Adipocyte (in vitro differentiated cells): ENCODE measurements at regions not wholly inside any gene's neighbourhood (a gene's known extent, or its start where the extent isn't known, plus 50 kb on each side); places are given as distances from the start of the nearest gene placed in this dataset.

Source experiments
- DNase-seq: peaks from one replicate; pipeline ENCODE4 v3.0.0-alpha.2; 2015; ENCODE audit warnings: low read depth
- H3K27me3 ChIP-seq: replicated peaks from 2 replicates; pipeline ENCODE4 v1.7.0; 2013; ENCODE audit warnings: mild to moderate bottlenecking, low read length, moderate library complexity; ENCODE audit not compliant: control insufficient read depth, insufficient read depth
- H3K36me3 ChIP-seq: 2 replicates; pipeline ENCODE4 v1.7.0; 2013; ENCODE audit warnings: low read length, mild to moderate bottlenecking, moderate library complexity; ENCODE audit not compliant: control insufficient read depth, insufficient read depth, severe bottlenecking
- H3K4me1 ChIP-seq: 2 replicates; pipeline ENCODE4 v1.7.0; 2013; ENCODE audit warnings: mild to moderate bottlenecking, low read length, moderate library complexity; ENCODE audit not compliant: control insufficient read depth, insufficient read depth
- H3K4me3 ChIP-seq: 2 replicates; pipeline ENCODE4 v1.7.0; 2013; ENCODE audit warnings: mild to moderate bottlenecking, low read length, moderate library complexity
- H3K9ac ChIP-seq: 2 replicates; pipeline ENCODE4 v1.7.0; 2013; ENCODE audit warnings: mild to moderate bottlenecking, low read length, moderate library complexity
- H3K9me3 ChIP-seq: 2 replicates; pipeline ENCODE4 v1.7.0; 2013; ENCODE audit warnings: mild to moderate bottlenecking, low read length, moderate library complexity; ENCODE audit not compliant: control insufficient read depth

- peaks cover 16% of the 10 kb centered on the region for H3K9me3 ChIP-seq
- no peaks in the 10 kb centered on the region for H3K4me1 ChIP-seq
- no peak for DNase-seq
- H3K9ac ChIP-seq = no peak overlapping the region
- no peak overlapping the region for H3K4me3 ChIP-seq
- H3K36me3 ChIP-seq = no peaks in the 10 kb centered on the region
- H3K27me3 ChIP-seq = peaks cover 6% of the 10 kb centered on the region
These were observed 114.3 kb downstream of the RBFOX3 start for GRCh38 chr17:79496422-79497005.

DNA sequence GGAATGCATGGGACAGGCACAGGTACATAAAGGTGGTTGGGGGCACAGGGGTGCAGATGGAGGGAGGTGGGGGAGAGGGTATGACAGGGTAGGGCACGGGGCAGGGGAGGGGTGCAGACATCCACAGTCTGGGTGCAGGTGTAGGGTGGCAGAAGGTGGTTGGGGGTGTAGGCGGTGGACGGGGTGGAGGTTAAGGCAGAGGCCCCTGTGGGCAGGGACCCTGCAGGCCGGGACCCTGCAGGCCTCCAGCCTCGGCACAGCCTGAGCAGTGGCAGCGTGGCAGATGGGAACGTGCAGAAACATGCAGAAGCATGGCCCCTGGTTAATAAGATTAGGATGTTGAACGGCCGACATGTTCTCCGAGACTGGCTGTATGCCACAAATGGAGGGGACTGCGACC lies 115.2 kb downstream of the RBFOX3 start:
- H3K4me1 ChIP-seq = no peaks in the 10 kb centered on the region

GRCh38 chr17:79491006-79491405 lies 119.8 kb downstream of the RBFOX3 start:
- no peaks in the 10 kb centered on the region for H3K4me1 ChIP-seq
- no peak for DNase-seq
- H3K36me3 ChIP-seq = no peaks in the 10 kb centered on the region
- H3K9ac ChIP-seq = no peak overlapping the region
- peaks cover 16% of the 10 kb centered on the region for H3K9me3 ChIP-seq
- peaks cover 14% of the 10 kb centered on the region for H3K27me3 ChIP-seq
- no peak overlapping the region for H3K4me3 ChIP-seq

More for the DNA sequence above, 115.2 kb downstream of the RBFOX3 start:
- no peak for DNase-seq
- no peaks in the 10 kb centered on the region for H3K36me3 ChIP-seq
- H3K9me3 ChIP-seq = peaks cover 16% of the 10 kb centered on the region
- H3K27me3 ChIP-seq = peaks cover 6% of the 10 kb centered on the region
- H3K9ac ChIP-seq = no peak overlapping the region
- no peak overlapping the region for H3K4me3 ChIP-seq

- DNase-seq = no peak
These were observed 120.3 kb downstream of the RBFOX3 start for GRCh38 chr17:79490530-79490929.

DNA sequence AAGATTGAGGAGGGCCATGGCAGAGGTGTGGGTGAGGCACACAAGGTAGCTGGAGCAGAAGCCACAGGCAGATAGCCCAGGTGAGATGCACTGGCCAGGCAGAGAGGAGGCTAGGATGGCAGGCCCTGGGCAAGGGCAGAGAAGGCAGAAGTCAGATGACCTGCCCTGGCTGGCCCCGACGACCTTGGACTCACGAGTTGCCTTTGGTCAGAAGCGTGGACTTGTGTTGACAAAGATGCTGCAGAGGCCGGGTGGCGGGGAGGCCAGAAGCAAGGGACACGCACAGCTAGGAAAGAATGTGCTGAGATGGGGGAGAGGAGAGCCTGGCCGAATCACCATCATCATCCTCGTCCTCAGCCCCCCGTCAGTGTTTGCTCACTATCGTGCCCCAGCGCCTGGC lies 123.7 kb downstream of the RBFOX3 start:
- no peak overlapping the region for H3K9ac ChIP-seq
- no peak overlapping the region for H3K4me3 ChIP-seq
- H3K9me3 ChIP-seq = peaks cover 2% of the 10 kb centered on the region
- no peaks in the 10 kb centered on the region for H3K36me3 ChIP-seq
- DNase-seq = no peak
- peaks cover 36% of the 10 kb centered on the region for H3K27me3 ChIP-seq
- no peaks in the 10 kb centered on the region for H3K4me1 ChIP-seq

More at GRCh38 chr17:79490530-79490929, 120.3 kb downstream of the RBFOX3 start:
- no peak overlapping the region for H3K4me3 ChIP-seq
- H3K27me3 ChIP-seq = peaks cover 18% of the 10 kb centered on the region
- H3K36me3 ChIP-seq = no peaks in the 10 kb centered on the region
- peaks cover 16% of the 10 kb centered on the region for H3K9me3 ChIP-seq
- no peak overlapping the region for H3K9ac ChIP-seq
- H3K4me1 ChIP-seq = no peaks in the 10 kb centered on the region

- no peaks in the 10 kb centered on the region for H3K36me3 ChIP-seq
- H3K4me1 ChIP-seq = no peaks in the 10 kb centered on the region
- no peak overlapping the region for H3K4me3 ChIP-seq
- H3K9ac ChIP-seq = no peak overlapping the region
- DNase-seq = no peak
- H3K9me3 ChIP-seq = no peaks in the 10 kb centered on the region
- peaks cover 44% of the 10 kb centered on the region for H3K27me3 ChIP-seq
These were observed 124.9 kb downstream of the RBFOX3 start for GRCh38 chr17:79485991-79486390.

GRCh38 chr17:79485419-79485985 lies 125.3 kb downstream of the RBFOX3 start:
- no peaks in the 10 kb centered on the region for H3K9me3 ChIP-seq
- no peaks in the 10 kb centered on the region for H3K36me3 ChIP-seq
- H3K9ac ChIP-seq = no peak overlapping the region
- peaks cover 47% of the 10 kb centered on the region for H3K27me3 ChIP-seq
- H3K4me1 ChIP-seq = no peaks in the 10 kb centered on the region
- H3K4me3 ChIP-seq = no peak overlapping the region
- DNase-seq = no peak

DNA sequence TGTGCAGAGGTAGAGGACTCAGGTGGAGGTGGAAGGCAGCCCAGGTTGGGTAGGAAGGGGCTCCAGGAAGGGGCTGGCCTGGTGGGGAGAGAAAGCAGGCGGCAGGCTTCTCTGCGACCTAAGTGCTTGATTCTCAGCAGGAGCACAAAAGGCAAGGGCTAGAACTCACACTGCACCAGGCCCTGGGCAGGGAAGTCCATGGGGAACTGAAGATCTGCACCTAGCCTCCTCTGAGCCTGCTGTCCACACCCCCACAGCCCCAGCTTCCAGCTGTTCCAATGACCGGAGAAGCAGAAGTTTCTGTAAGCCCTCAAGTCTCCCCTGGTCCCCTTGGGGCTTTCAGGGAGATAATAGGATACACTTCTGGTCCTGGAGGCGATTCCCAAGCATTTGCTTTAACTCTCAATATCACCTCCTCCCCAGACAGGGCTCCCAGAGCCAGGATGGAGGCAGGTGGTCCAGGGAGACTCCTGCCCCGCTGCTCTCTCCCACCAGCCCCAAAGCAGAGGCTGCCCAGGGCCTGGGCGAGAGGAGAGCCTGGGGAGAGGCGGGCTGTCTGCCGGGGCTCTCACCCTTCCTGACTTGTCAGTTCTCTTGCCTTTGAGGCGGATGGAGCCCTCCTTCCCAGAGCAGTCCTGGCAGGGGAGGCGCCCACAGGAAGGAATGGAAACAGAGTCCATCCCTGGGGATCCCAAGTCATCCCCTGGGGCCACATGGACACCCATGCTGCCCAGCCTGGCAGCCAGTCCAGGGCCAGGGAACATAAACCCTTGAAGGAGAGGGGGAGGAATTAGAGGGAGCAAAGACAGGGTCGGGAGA lies 126.0 kb downstream of the RBFOX3 start:
- no peak overlapping the region for H3K9ac ChIP-seq
- peaks cover 50% of the 10 kb centered on the region for H3K27me3 ChIP-seq
- no peak for DNase-seq
- H3K9me3 ChIP-seq = no peaks in the 10 kb centered on the region
- no peaks in the 10 kb centered on the region for H3K36me3 ChIP-seq
- H3K4me1 ChIP-seq = no peaks in the 10 kb centered on the region
- no peak overlapping the region for H3K4me3 ChIP-seq

GRCh38 chr17:79483842-79484241 lies 127.0 kb downstream of the RBFOX3 start:
- H3K27me3 ChIP-seq = peaks cover 58% of the 10 kb centered on the region

GRCh38 chr17:79482727-79483521 lies 127.9 kb downstream of the RBFOX3 start:
- Histone ChIP-seq H3K36me3 (no peaks in the 10 kb centered on the region), H3K9ac (no peak overlapping the region), H3K27me3 (peaks cover 60% of the 10 kb centered on the region), H3K4me3 (no peak overlapping the region), H3K4me1 (no peaks in the 10 kb centered on the region), H3K9me3 (no peaks in the 10 kb centered on the region)
- DNase-seq = no peak

More at GRCh38 chr17:79483842-79484241, 127.0 kb downstream of the RBFOX3 start:
- Histone ChIP-seq H3K9ac (no peak overlapping the region), H3K9me3 (no peaks in the 10 kb centered on the region), H3K4me3 (no peak overlapping the region), H3K36me3 (no peaks in the 10 kb centered on the region), H3K4me1 (no peaks in the 10 kb centered on the region)
- no peak for DNase-seq

DNA sequence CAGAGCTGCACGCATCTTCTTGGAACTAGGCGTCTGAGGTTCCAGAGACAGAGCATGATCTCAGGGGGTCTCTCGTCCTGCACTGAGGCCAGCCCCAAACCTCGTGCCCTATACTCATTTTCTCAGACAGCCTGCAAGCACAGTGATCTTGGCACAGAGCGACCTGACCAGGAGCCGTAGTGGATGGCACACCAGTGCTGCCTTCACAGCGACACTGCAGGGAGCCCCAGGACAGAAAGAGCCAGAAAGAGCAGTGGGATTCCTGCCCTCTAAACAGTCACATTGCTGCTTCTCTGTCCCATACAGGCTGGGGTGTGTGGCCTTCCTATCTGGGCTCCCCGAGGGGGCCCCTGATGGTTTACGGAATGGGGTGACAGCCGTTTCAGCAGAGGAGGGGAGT lies 131.0 kb downstream of the RBFOX3 start:
- Histone ChIP-seq H3K4me1 (no peaks in the 10 kb centered on the region), H3K4me3 (no peak overlapping the region), H3K27me3 (peaks cover 51% of the 10 kb centered on the region), H3K36me3 (no peaks in the 10 kb centered on the region), H3K9ac (no peak overlapping the region), H3K9me3 (no peaks in the 10 kb centered on the region)
- DNase-seq = no peak
